WTC11 (cell line): ENCODE measurements at regions not wholly inside any gene's neighbourhood (a gene's known extent, or its start where the extent isn't known, plus 50 kb on each side); places are given as distances from the start of the nearest gene placed in this dataset.

ENCODE experiments used
- MAX ChIP-seq: sonication (generic); formaldehyde crosslinking; IDR thresholded peaks from 2 replicates; pipeline ENCODE4 v1.8.0; 2022; ENCODE audit warnings: mild to moderate bottlenecking, missing genetic modification reagents
- TF ChIP-seq, protein P1 (sequence below): fragments of 200-600 bp; IDR thresholded peaks from 2 replicates; pipeline ENCODE4 v1.8.0; 2022; ENCODE audit warnings: antibody characterized with exemption

GRCh38 chr12:124177276-124177950 is 117.5 kb upstream of the RFLNA start:
- no peak for TF ChIP-seq MAX (CRISPR knock-in tag)
- TF ChIP-seq, protein P1, sequence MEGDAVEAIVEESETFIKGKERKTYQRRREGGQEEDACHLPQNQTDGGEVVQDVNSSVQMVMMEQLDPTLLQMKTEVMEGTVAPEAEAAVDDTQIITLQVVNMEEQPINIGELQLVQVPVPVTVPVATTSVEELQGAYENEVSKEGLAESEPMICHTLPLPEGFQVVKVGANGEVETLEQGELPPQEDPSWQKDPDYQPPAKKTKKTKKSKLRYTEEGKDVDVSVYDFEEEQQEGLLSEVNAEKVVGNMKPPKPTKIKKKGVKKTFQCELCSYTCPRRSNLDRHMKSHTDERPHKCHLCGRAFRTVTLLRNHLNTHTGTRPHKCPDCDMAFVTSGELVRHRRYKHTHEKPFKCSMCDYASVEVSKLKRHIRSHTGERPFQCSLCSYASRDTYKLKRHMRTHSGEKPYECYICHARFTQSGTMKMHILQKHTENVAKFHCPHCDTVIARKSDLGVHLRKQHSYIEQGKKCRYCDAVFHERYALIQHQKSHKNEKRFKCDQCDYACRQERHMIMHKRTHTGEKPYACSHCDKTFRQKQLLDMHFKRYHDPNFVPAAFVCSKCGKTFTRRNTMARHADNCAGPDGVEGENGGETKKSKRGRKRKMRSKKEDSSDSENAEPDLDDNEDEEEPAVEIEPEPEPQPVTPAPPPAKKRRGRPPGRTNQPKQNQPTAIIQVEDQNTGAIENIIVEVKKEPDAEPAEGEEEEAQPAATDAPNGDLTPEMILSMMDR = no peak
